BJ (cell line): ENCODE measurements at regions not wholly inside any gene's neighbourhood (a gene's known extent, or its start where the extent isn't known, plus 50 kb on each side); places are given as distances from the start of the nearest gene placed in this dataset. TPM values are rescaled to one million over a fixed set of nuclear protein-coding genes. Genes with fewer than 3 reads are reported as not detected.

ENCODE experiments used
- CTCF ChIA-PET: fragments of 350-600 bp; formaldehyde crosslinking; extraction: SDS; loops from one replicate; lab custom pipeline; 2021; ENCODE audit warnings: antibody characterized with exemption, inconsistent platforms; lab: Yijun Ruan, JAX
- POLR2A ChIA-PET: fragments of 300-600 bp; sonication (Branson Sonifier 250); formaldehyde crosslinking; extraction: SDS; loops from one replicate; lab custom pipeline; 2021; ENCODE audit warnings: antibody characterized with exemption; lab: Charles Lee
- DNase-seq: peaks from one replicate; pipeline ENCODE4 v3.0.0-alpha.2; 2011; ENCODE audit warnings: low read depth
- H3K27me3 ChIP-seq: 2 replicates; pipeline ENCODE4 v1.6.0; 2011; ENCODE audit warnings: low read length; ENCODE audit not compliant: control insufficient read depth, insufficient read depth
- H3K36me3 ChIP-seq: 2 replicates; pipeline ENCODE4 v1.5.1; 2011; ENCODE audit warnings: low read length; ENCODE audit not compliant: control insufficient read depth, insufficient read depth
- H3K4me3 ChIP-seq: 2 replicates; pipeline ENCODE4 v1.5.1; 2011; ENCODE audit warnings: low read depth, mild to moderate bottlenecking, control low read depth, low read length
- CTCF ChIP-seq: IDR thresholded peaks from 2 replicates; pipeline ENCODE4 v1.5.1; 2011; ENCODE audit warnings: low read depth, mild to moderate bottlenecking, control low read depth, inconsistent platforms, low read length, moderate library complexity; ENCODE audit not compliant: insufficient read depth
- small RNA-seq: library from RNA; depleted of rRNA; stranded (forward); fragments of <200 nt; gene quantifications from one replicate; pipeline ENCODE3, GENCODE V24; 2012; ENCODE audit warnings: low replicate concordance, low read depth; ENCODE audit not compliant: insufficient read length

- no peaks in the 10 kb centered on the region for H3K36me3 ChIP-seq
- H3K4me3 ChIP-seq: no peak overlapping the region
- POLR2A ChIA-PET: no interaction called here
- CTCF ChIA-PET: interaction anchor here (1.0 kb wide), 1 partner anchor 19 kb away, joined by 3 read pairs; no protein-coding TSS in a partner anchor
- no peaks in the 10 kb centered on the region for H3K27me3 ChIP-seq
- DNase-seq: no peak
- no peak for TF ChIP-seq CTCF
Observed at GRCh38 chr1:192958871-192959270, 100.3 kb downstream of the UCHL5 start.

GRCh38 chr1:192959657-192960186 is 99.4 kb downstream of the UCHL5 start:
- Histone ChIP-seq H3K4me3 (no peak overlapping the region), H3K36me3 (no peaks in the 10 kb centered on the region), H3K27me3 (no peaks in the 10 kb centered on the region)
- POLR2A ChIA-PET: no interaction called here
- no peak for TF ChIP-seq CTCF
- DNase-seq: no peak
- CTCF ChIA-PET: no interaction called here

Small RNA genes lying in the stretch of these regions (small RNA-seq; reads per million reads assigned to genes)
- gene RN7SKP126: not detected
